IMR-90 (cell line): ENCODE measurements at regions not wholly inside any gene's neighbourhood (a gene's known extent, or its start where the extent isn't known, plus 50 kb on each side); places are given as distances from the start of the nearest gene placed in this dataset.

Source experiments
- ATAC-seq: fragments of 200-7000 bp; cut with Tn5 transposase; 2 replicates; pipeline ENCODE4 v1.9.1; 2020; ENCODE audit warnings: low read depth, mild to moderate bottlenecking, moderate library complexity
- BruUV-seq: library from RNA; stranded (reverse); fragments of 400-500 nt; replicated peaks from 2 replicates; lab custom pipeline; 2021; lab: Mats Ljungman, UMichigan
- CTCF ChIA-PET: fragments of 300-600 bp; formaldehyde crosslinking; extraction: SDS; loops from one replicate; lab custom pipeline; 2021; ENCODE audit warnings: antibody characterized with exemption; lab: Yijun Ruan, JAX
- POLR2A ChIA-PET: fragments of 300-600 bp; sonication (Branson Sonifier 250); formaldehyde crosslinking; loops from one replicate; lab custom pipeline; 2022; ENCODE audit warnings: antibody characterized with exemption; ENCODE audit not compliant: unreplicated experiment; lab: Charles Lee
- DNase-seq: peaks from one replicate; pipeline ENCODE4 v3.0.0; 2013
- H2AFZ ChIP-seq: replicated peaks from 2 replicates; pipeline ENCODE3; 2013; ENCODE audit warnings: low read length, mild to moderate bottlenecking; ENCODE audit not compliant: poor library complexity
- H2AK5ac ChIP-seq: 2 replicates; pipeline ENCODE4 v1.6.1; 2013; ENCODE audit warnings: low read depth, low read length, inconsistent platforms
- H2AK9ac ChIP-seq: replicated peaks from 2 replicates; pipeline ENCODE3; 2013; ENCODE audit warnings: mild to moderate bottlenecking, low read depth, low read length, moderate library complexity; ENCODE audit not compliant: poor library complexity
- H2BK120ac ChIP-seq: 2 replicates; pipeline ENCODE4 v1.6.1; 2013; ENCODE audit warnings: low read depth, low read length, inconsistent platforms
- H2BK15ac ChIP-seq: 3 replicates; pipeline ENCODE4 v1.6.1; 2013; ENCODE audit warnings: low read depth, low read length, inconsistent platforms
- H2BK20ac ChIP-seq: 2 replicates; pipeline ENCODE4 v1.6.1; 2013; ENCODE audit warnings: low read depth, mild to moderate bottlenecking, inconsistent platforms, low read length, moderate library complexity
- H2BK5ac ChIP-seq: 2 replicates; pipeline ENCODE4 v1.6.1; 2013; ENCODE audit warnings: mild to moderate bottlenecking, low read depth, low read length, inconsistent platforms; ENCODE audit not compliant: poor library complexity, severe bottlenecking
- H3K14ac ChIP-seq: replicated peaks from 2 replicates; pipeline ENCODE4 v1.6.1; 2013; ENCODE audit warnings: low read depth, low read length, inconsistent platforms
- H3K18ac ChIP-seq: 2 replicates; pipeline ENCODE4 v1.6.1; 2013; ENCODE audit warnings: low read depth, low read length, control low read depth
- H3K23ac ChIP-seq: 2 replicates; pipeline ENCODE4 v1.6.1; 2013; ENCODE audit warnings: low read depth, low read length, inconsistent platforms
- H3K27ac ChIP-seq: 2 replicates; pipeline ENCODE4 v1.5.1; 2013; ENCODE audit warnings: mild to moderate bottlenecking, control low read depth, low read length; ENCODE audit not compliant: insufficient read depth
- H3K27me3 ChIP-seq: 2 replicates; pipeline ENCODE4 v1.6.1; 2013; ENCODE audit warnings: low read length; ENCODE audit not compliant: control insufficient read depth, insufficient read depth
- H3K36me3 ChIP-seq: 2 replicates; pipeline ENCODE4 v1.6.1; 2013; ENCODE audit warnings: low read length, mixed read lengths; ENCODE audit not compliant: control insufficient read depth, insufficient read depth
- H3K4ac ChIP-seq: 2 replicates; pipeline ENCODE4 v1.6.1; 2013; ENCODE audit warnings: low read depth, low read length, inconsistent platforms
- H3K4me1 ChIP-seq: 2 replicates; pipeline ENCODE4 v1.6.1; 2013; ENCODE audit warnings: low read length, mixed read lengths; ENCODE audit not compliant: control insufficient read depth, insufficient read depth
- H3K4me2 ChIP-seq: 2 replicates; pipeline ENCODE4 v1.6.1; 2013; ENCODE audit warnings: low read depth, mild to moderate bottlenecking, control low read depth, low read length, moderate library complexity
- H3K4me3 ChIP-seq: 2 replicates; pipeline ENCODE4 v1.5.1; 2013; ENCODE audit warnings: low read depth, mild to moderate bottlenecking, control low read depth, low read length, moderate library complexity; ENCODE audit not compliant: insufficient read depth
- H3K56ac ChIP-seq: 2 replicates; pipeline ENCODE4 v1.6.1; 2013; ENCODE audit warnings: low read length, inconsistent platforms; ENCODE audit not compliant: insufficient read depth; ENCODE audit errors: extremely low read depth
- H3K79me1 ChIP-seq, 2 experiments: 2 replicates each; pipeline ENCODE4 v1.6.1; 2013; ENCODE audit warnings: low read length in 2 of 2, inconsistent platforms in 1 of 2, low read depth in 1 of 2
- H3K9ac ChIP-seq: 2 replicates; pipeline ENCODE4 v1.6.1; 2013; ENCODE audit warnings: low read depth, low read length, control low read depth
- H3K9me1 ChIP-seq: 2 replicates; pipeline ENCODE4 v1.6.1; 2013; ENCODE audit warnings: low read length, inconsistent platforms; ENCODE audit not compliant: insufficient read depth
- H3K9me3 ChIP-seq: 2 replicates; pipeline ENCODE4 v1.6.1; 2013; ENCODE audit warnings: low read length; ENCODE audit not compliant: control insufficient read depth, insufficient read depth
- H4K20me1 ChIP-seq: 2 replicates; pipeline ENCODE4 v1.6.1; 2013; ENCODE audit warnings: low read length, inconsistent platforms; ENCODE audit not compliant: insufficient read depth
- H4K5ac ChIP-seq: 2 replicates; pipeline ENCODE4 v1.6.1; 2013; ENCODE audit warnings: mild to moderate bottlenecking, low read depth, low read length, control low read depth
- H4K8ac ChIP-seq, 2 experiments: 2 replicates each; pipeline ENCODE4 v1.6.1; 2013; ENCODE audit warnings: low read depth in 2 of 2, low read length in 2 of 2, control low read depth in 1 of 2, inconsistent platforms in 1 of 2
- H4K91ac ChIP-seq: 2 replicates; pipeline ENCODE4 v1.6.1; 2013; ENCODE audit warnings: low read depth, low read length, inconsistent platforms; ENCODE audit not compliant: insufficient read depth
- BHLHE40 ChIP-seq: fragments of 150-350 bp; IDR thresholded peaks from 2 replicates; pipeline ENCODE4 v1.6.1; 2016; ENCODE audit warnings: mild to moderate bottlenecking, low read depth, low read length
- CEBPB ChIP-seq: IDR thresholded peaks from 2 replicates; pipeline ENCODE4 v1.6.1; 2012; ENCODE audit warnings: low read depth, low read length, improper control_type of control experiment
- WGBS, 2 experiments: methylation state at CpG; one replicate each; pipeline versions ENCODE4 v1.1.5 to v1.1.7; 2013; ENCODE audit warnings: missing lambda C conversion rate in 2 of 2; ENCODE audit not compliant: insufficient read length in 1 of 2; ENCODE audit errors: extremely low coverage in 2 of 2; 5-methylcytosine and 5-hydroxymethylcytosine counted together
- dilution Hi-C: fragments of 300-500 bp; cut with HindIII; formaldehyde crosslinking; loops from one replicate; pipeline ENCODE4 v1.14.3; 2018; ENCODE audit warnings: low sequenced_read_pairs; ENCODE audit not compliant: unreplicated experiment
- in situ Hi-C: fragments of 300-500 bp; cut with MboI; formaldehyde crosslinking; loops from 3 replicates; pipeline ENCODE4 v1.14.3; 2019; ENCODE audit warnings: low sequenced_read_pairs, inconsistent platforms, mixed read lengths
- intact Hi-C: fragments of 100-400 bp; cut with micrococcal nuclease; formaldehyde crosslinking; loops from 2 replicates; pipeline ENCODE4 v1.10.0; 2022

DNA sequence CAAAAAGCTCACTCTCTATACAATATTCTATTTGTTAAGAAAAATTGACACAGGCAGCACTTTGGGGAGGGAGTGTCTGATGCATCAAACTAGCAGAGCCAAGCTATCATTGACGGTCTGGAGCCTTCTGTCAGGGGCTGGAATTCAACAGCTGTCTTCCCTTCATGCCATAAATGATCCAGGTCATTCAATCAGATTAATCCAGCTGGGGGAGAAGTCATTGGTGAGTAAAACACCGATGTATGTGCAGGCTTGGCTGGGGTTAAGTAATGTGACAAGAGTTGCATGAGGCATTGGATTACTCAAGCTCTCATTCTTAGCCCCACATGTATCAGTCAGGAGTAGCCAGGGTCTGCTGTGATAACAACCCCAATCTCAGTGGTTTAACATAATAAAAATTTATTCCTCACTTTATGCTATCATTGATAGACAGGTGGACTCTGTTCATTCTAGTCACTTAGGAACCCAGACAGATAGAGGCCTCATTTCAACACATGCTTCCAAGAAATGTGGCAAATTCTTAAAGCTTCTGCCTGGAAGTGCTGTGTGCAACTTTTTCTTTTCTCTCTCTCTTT, 118.1 kb upstream of the GADD45A start:
- no peak overlapping the region for H3K4me3 ChIP-seq
- no peak overlapping the region for H2AK5ac ChIP-seq
- H3K23ac ChIP-seq, result no peak overlapping the region
- H2BK120ac ChIP-seq, result no peak overlapping the region
- dilution Hi-C loops, result no loop called here
- intact Hi-C loops, result no loop called here
- H3K18ac ChIP-seq, result no peak overlapping the region
- no peaks in the 10 kb centered on the region for H4K20me1 ChIP-seq
- TF ChIP-seq BHLHE40, result no peak
- TF ChIP-seq CEBPB, result peak; percentile 55; the same call in 1 of the 2 replicates
- BruUV-seq, result no TSS peak
- no peak overlapping the region for H3K56ac ChIP-seq
- H3K79me1 ChIP-seq, result no peaks in the 10 kb centered on the region
- peaks cover 9% of the 10 kb centered on the region for H3K4me1 ChIP-seq
- ChIA-PET POLR2A (interaction anchor here (0.6 kb wide), 1 partner anchor 140 kb away, joined by 3 read pairs; no protein-coding TSS in a partner anchor), CTCF (interaction anchor here (1.1 kb wide), 1 partner anchor 194 kb away, joined by 3 read pairs; no protein-coding TSS in a partner anchor)
- H4K5ac ChIP-seq, result no peak overlapping the region
- no peak overlapping the region for H2BK20ac ChIP-seq
- H2BK15ac ChIP-seq, result no peak overlapping the region
- H3K27me3 ChIP-seq, result no peaks in the 10 kb centered on the region
- H3K4ac ChIP-seq, result no peak overlapping the region
- WGBS, 2 experiments, result no CpG with 5 or more reads among the region's 2 CpGs
- no peak overlapping the region for H3K4me2 ChIP-seq
- DNase-seq, result peak; percentile 60
- no peak for ATAC-seq
- H2BK5ac ChIP-seq, result no peak overlapping the region
- no peaks in the 10 kb centered on the region for H3K9me3 ChIP-seq
- H3K9ac ChIP-seq, result no peak overlapping the region
- H3K14ac ChIP-seq, result no peak overlapping the region
- H3K9me1 ChIP-seq, result peaks cover 15% of the 10 kb centered on the region
- no peaks in the 10 kb centered on the region for H3K36me3 ChIP-seq
- H3K27ac ChIP-seq, result no peak overlapping the region
- no peak overlapping the region for H4K8ac ChIP-seq
- in situ Hi-C loops, result loop anchor here (25.0 kb wide), 1 partner anchor 120 kb away; the partner anchor contains the start of gene GADD45A
- H2AFZ ChIP-seq, result no peak overlapping the region
- H2AK9ac ChIP-seq, result no peak overlapping the region
- no peak overlapping the region for H4K91ac ChIP-seq
